ENCODE measurements at regions not wholly inside any gene's neighbourhood (a gene's known extent, or its start where the extent isn't known, plus 50 kb on each side); places are given as distances from the start of the nearest gene placed in this dataset.
"Not testable (repeated sequence)": the region's sequence is repeated elsewhere in the genome, so short reads cannot be mapped to it uniquely, and the experiment has no call there.

DNA sequence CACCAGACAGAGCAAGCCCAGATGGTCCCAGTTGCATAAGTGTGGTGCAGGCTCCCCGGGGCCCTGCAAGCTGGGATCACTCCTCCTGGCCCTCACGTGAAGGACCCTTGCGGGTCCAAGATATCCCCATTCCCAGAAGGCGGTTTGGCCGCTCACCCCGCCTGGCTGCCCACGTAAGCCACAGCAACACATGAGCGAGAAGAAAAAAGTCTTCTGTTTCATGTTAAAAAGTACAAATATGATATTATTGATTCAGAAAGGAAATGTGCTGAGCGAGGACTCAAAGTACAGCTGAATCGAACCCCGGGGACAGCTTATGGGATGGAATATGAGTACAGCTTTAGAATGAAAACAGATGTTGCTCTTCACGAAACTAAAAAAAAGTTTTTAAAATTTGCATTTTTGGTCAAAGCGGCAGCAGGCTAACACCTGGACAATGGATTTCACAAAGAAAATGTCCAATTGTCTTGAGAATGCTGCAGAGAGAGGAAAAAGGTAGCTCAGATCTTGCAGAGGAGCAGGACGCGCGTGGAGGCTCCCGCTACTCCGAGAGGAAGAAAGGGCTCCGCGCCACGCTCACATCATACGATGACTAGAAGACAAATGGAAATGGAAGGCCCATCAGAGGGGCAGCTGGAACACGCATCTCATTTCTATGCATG is 427.6 kb downstream of the IRX1 start:
- peak; percentile 82 for DNase-seq

DNA sequence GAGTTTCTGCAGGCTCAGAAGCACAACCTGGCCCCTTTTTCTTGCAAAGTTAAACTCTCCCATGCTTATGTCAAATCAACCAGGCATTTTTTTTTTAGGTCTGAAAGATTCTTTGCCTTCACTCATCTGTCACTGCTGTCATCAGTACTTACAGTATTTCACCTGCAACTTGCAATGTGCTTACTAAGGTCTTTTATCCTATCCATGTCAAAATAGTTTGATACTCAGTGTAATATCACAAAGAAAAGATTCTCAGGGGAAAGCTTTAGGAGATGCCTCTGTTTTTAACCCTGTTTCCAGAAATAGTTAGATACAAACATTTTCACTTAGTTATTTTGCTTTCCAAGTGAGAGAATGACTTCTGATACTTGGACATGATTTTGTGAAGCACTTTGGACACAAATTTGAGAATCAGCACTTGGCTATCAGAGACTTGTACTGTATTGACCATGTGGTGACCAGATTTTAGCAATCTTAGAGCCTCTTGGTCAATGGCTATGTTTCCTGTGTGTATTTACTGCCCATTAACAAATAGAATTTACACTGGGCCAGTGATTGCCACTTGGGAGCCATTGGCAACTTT is 428.2 kb downstream of the IRX1 start:
- DNase-seq, result no peak

DNA sequence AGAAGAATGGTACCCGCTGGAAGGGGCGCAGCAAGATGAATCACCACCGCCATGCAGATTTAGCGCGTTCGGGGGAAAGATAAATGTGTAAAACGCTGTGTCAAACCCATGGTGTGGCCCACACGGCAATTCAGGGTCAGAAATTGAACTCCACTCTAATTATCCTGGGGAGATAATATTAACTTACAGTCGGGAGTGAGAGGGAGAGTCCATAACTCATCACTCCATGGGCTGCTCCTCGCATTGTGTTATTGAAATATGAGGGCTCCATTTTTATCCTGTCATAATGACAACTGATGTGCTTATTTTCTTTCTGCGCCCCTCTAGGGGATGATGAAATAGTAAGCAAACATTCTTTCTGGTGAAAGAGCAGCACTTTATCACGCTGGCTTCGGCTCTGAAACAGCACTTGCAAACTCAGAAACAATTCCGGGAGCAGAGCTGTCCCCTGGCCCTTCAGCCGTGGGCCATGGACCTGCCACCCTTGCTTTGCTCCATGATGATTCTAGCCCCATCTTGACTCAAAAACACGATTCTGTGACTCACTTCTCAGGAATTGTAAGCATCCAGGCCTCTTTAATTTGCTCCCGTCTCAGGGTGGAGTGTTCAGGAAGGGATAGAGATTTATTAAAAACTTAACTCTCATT is 431.6 kb downstream of the IRX1 start:
- DNase-seq, result no peak

DNA sequence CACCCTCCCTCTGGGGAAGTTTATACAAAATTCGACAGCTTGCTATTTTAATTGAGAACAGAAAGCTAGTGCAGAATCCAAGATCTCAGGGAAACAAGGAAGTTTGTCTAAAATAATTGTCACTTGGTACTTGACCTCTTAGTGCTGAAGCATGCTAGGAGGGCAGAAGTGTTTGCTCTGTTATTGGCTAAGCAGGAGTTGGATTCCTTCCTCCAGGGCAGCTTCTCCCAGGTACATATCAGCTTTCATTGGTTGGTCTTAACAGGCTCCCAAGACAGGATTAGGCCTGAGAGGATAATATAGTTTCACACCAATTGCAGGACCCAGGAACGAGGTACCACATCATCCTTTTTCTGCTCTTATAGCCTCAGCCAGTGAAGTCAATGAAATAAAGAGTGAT is 432.8 kb downstream of the IRX1 start:
- DNase-seq, result no peak

DNA sequence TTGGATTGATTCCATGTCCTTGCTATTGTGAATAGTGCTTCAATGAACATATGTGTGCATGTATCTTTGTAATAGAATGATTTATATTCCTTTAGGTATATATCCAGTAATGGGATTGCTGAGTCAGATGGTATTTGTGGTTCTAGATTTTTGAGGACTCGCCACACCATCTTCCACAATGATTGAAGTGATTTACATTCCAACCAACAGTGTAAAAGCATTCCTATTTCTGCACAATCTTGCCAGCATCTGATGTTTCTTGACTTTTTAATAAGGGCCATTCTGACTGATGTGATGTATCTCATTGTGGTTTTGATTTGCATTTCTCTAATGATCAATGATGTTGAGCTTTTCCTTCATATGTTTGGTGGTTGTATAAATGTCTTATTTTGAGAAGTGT is 437.9 kb downstream of the IRX1 start:
- not testable (repeated sequence) for DNase-seq

DNA sequence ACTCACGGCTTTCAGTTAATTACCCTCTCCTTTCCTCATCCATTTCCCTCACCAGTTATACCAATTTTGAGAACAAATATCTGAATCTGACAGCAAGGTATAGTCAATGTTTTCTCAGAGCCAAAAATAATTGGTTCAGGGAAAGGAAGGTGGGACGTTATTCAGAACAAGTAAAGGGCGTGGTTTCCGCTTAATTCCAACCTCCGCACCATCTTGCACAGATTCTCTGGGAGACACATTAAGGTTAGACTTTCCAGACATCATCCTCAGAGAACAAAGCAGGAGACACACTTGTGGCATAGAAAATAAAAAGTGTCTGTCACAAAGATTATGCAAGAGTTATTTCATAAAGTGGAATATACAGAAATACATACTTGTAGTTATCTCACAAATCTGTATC is 441.2 kb downstream of the IRX1 start:
- no peak for DNase-seq

DNA sequence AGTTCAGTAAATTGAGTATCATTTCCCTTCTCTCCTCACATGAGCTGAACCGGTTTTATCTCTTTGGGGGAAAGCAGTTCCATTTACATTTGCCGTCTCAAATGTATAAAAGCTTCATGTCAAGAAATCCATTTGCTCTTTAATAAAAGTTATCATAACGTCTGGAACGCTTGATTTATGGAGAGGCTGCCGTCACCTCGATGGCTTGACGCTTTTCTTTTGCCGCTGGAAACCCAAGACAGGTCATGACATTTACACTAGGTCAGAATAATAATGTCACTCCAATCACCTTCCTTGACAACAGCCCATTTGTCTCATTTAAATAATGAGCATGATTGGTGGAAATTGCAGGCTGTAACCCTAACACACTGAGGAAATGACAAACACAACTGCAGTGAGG is 443.4 kb downstream of the IRX1 start:
- no peak for DNase-seq

DNA sequence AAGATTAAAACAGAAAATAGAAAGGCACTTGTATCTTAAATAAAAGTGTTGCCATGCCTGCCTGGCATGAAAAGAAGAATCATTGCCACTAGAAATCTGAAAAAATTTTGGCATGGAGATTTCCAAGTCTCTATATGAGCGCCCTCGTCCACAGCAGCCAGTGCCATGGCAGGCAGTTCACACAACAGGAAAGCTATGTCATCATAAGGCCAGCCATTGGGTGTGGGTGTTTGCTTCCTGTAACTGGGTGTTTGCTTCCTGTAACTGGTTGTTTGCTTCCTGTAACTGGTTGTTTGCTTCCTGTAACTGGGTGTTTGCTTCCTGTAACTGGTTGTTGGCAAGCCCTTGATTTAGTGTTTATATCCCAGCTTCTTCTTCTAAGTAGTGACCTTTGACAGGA is 446.7 kb downstream of the IRX1 start:
- DNase-seq, result no peak

DNA sequence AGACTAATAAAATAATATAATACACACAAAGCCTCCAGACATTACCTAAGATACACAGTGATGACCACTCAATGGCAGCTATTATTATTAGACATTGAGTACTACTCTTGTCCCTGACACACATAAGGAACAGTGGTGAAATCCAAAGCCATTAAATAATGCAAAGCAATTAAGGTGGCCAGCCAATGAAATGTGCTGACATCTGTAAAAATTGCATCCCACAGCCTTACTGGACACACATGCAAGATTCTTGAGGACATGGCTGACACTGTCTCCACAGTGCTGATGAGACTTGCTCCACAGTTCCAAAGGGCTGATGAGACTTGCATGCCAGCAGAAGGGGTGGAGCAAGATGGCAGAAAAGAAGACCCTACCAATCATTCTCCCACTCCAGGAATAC is 447.5 kb downstream of the IRX1 start:
- DNase-seq, result no peak

DNA sequence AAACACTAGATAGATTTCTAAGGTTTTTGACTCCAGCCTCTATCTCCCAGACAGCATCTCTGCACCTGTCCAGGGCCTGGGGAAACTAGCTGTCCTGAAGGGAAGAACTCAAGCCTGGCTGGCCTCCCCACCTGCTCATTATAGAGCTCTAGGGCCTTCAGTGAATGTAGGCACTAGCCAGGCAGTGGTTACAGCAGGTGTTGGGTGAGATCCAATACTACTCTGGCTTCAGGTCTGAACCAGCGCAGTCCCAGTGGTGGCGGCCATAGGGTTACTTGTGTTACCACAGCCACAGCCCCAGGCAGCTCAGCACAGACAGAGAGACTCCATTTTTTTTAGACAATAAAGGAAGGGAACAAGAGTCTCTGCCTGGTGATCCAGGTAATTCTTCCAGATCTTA is 449.2 kb downstream of the IRX1 start:
- DNase-seq, result no peak

DNA sequence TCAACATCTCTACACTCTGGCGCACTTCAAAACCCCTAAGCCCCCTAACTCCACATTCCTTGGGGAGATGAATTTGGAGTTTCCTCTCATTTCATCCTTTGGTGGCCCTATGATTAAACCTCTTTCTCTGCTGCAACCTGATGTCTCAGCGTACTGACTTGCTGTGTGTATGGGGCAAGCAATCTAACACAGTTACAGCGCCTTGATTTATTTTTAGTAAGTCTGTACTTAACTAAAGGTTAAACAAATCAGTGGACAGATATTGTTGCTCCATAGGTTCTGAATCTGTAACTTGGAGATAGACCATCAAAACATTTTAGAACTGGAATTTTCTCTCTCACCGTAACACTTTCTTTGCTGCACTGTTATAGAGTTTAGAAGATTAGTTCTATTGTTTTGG is 452.8 kb downstream of the IRX1 start:
- no peak for DNase-seq

DNA sequence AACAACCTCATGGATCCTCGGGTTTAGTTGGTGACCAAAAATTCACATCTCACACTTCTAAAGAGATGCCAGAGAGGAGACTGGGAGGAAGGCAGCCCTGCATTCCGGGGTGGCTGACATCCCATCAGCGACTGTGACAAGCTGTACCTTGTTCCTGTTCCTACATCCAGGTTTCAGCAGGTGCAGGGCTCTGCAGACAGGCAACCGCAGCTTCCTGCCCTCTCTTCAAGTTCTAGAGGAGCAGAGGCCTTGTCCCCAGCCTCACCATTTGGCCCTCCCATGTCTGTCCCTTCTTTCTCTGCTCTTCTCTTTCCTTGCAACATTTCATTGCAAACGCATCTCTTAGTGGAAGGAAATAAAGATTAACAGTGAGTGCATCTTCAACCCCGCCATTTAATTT is 454.6 kb downstream of the IRX1 start:
- DNase-seq, result no peak

DNA sequence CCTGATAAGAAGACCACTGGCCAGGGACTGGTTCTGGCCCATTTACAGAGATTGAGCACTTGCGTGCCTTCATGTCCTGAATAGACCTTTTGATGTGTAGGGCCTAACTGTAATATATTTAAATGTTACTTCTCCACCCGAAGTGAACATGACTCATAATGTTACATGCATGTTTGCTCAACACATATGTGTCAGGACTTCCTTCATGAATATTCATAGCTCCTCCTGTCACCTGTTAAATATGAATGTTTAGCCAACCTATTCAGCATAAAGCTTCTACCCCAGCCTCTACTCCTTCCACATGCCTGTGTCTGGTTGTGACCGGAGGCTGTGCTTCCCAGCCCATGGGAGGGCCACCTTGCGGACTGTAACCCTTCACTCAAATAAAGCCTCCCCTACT is 457.5 kb downstream of the IRX1 start:
- no peak for DNase-seq

DNA sequence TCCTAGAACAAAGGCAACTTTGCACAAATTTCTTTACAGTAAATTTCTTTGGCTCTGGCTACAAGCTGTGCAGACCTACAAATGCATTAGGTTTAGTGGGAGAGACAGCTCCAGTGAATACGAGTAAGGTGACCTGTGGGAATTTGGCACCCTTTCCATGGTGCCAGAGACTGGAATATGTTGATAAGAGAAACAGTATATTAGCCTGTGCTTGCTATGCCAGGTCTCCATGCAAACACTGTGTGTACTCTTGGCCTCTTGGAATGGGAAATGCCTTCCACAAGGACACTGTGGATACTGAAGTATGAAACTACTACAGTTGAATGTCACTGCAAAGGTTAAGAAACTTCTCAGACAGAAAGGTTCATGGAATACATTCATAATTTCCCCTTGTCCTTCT is 458.5 kb downstream of the IRX1 start:
- DNase-seq, result no peak

DNA sequence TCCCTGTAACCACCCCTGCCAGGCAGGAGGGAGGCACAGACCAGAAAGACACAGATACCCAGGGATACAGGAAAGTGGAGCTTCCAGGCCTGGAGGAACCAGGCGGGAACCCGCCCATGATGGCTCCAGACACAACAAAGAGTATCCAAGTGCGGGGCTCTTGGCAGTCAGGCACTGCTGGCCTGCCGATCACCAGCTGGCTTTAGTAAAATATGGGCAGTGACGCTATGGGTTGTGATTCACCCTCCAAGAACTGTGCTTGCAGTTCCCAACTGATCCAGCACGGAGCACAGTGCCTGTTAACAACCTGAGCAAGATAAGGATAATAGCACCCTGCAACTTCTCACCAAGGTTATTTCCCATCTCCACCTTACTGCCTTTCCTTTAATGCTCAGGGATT is 463.3 kb downstream of the IRX1 start:
- no peak for DNase-seq

DNA sequence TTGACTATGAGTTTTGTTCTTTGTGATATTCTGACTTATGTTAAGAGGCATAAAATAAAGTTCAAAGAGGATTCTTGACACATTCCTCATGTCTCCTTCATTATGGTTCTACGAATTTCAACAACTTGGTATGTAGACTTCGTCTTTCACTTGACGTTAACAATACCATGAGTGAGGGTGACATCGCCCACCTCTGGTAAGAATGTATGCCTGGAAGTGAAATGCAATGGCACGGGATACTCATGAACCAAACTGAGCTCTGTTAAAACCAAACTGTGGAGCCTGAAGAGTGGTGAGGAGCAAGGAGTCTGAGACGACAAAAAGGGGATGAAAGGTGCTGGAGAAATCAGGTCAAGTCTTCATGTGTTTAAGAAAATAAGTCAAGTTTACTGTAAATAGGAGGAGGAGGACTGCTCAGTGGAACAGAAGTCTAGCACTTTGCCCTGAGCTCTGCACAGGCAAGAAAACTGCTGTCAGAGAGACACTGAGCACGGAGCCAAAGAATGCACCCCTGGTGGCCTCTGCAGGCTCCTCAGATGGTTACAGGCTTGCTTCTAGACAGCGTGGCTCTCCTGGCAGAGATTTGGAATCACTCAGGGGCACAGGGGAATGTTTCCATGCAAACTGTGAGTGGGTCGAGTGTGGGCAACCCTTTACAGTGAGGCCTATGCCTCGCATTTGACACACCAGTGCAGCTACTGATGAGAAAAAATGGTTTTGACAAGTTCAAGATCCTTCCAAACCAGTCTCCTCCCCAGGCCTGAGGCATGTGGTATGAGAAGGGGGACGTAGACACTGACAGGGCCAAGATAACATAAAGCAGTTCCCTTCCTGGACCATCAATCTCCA is 470.1 kb downstream of the IRX1 start:
- DNase-seq, result no peak

DNA sequence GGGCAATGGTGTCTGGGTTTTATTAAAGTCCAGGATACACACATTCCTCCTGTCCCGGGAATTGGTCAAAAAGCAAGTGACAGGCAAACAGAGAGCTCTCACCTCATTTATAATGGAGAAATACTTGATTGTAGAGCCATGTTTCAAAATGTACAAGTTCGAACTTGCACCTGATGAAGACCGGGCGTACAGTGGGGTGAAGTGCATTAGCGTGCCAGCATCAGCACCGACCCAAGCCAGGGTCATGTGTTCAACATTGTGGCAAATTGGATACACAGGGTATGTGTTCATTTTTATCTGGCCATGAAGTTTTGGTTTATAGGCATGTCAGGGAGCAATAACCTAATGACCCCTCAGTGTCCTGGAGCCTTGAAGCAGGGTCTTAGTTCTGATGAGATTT is 472.5 kb downstream of the IRX1 start:
- DNase-seq, result no peak

DNA sequence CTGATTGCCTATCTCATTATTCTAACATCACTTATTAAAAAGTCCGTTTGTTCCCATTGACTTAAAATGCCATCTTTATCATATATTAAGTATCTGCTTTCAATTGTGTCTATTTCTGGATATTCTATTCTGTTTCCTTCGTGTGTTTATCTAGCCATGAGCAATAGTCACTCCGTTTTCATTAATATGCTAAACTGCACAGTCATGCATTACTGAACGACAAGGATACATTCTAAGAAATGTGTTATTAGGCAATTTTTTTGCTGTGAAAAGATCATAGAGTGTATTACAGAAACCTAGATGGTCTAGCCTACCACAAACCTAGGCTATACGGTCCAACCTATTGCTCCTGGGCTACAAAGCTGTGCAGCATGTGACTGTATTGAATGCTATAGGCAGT is 482.9 kb downstream of the IRX1 start:
- no peak for DNase-seq

DNA sequence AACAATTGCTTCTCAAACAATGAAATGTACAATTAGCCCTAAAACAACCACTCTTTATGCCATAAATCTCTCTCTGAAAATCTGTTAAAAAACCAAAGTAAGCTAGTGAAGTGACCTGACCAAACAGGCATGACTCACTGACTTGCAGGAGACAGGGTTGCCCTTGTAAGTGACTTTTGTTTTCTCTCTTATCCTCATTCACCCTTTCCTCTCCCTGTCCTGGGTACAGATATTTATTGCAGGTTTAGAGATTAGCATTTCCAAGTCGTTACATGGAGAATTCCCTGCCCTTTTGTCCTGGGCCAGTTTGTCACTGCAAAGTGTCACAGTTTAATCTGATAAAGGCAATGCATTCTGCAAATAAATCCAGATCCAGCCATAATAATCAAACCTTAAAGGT is 484.2 kb downstream of the IRX1 start:
- DNase-seq, result no peak

DNA sequence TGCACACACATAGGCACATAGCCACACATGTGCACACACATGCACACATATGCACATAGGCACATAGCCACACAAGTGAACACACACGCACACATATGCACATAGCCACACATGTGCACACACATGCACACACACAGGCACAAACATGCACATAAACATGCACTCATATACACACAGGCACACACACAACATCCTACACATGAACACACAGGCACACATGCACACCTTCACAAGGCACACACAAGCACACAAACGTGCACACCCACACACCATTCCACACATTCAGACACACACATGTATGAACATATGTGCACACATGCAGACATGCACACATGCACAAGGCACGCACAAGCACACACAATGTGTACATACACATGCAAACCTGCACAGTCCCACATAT is 484.7 kb downstream of the IRX1 start:
- no peak for DNase-seq

DNA sequence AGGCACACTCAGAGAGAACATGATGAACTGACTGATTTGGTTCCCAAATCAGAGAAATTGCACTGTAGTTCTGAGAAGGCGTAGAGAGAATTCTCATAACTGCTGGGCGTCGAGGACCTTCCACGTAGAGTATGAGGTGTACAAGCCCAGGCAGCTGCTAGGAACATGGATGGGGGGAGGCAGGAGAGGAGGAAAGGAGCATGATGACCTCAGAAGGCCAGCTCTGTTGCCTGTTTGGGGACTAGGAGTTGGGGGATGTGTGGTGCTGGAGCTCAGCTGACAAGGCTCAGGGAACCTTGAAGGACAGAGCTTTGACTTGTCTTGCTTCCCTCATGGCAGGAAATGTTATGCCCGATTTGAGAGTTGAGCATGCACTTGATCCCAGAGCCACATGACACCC is 485.4 kb downstream of the IRX1 start:
- no peak for DNase-seq

DNA sequence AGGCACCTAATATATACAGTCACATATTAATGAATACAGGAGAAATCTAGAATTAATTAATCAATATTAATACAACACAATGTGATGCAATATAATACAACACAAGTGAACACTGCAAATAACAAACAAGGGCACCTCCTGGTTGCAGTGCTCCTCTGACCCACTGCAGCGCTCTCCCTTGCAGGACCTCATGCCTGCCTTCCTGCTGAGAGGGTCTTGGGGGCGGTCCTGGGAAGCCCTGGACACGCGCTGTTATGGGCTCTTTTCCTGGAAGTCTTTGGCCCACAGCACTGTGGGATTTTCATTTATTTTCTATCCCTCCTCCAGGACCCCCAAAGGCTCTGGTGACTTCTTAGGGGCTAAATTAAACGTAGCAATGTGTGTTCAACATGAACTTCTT is 485.8 kb downstream of the IRX1 start:
- no peak for DNase-seq

DNA sequence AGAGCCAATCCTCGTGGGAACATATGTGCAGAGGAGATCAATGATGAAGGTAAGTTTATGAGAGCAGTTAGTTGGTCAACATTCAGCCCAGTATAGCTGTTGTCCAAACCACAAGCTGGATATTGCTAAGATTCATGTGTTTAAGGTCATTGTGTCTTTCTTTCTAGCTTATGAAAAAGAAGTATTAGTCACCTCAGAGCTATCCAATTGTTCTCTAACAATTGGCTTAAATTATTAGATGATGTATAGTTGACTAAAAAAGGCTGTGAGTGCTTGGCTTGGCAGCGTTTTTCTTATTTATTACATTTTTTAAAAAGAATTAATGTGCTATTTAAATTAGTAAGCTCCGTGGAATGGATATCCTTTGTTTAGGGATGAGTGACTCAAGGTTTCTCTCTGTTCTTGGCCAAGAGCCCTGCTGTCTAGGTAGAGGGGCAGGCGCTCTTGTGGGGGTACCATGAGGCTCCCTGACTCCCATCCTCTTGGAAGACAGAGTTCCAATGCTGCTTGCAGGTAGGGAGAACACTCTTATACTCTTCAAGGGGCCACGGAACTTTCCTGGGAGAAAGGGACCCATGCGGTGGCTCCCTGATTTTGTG is 487.4 kb downstream of the IRX1 start:
- no peak for DNase-seq

Measured in left hindlimb (tissue), 1 donor.